ENCODE measurements at regions not wholly inside any gene's neighbourhood (a gene's known extent, or its start where the extent isn't known, plus 50 kb on each side); places are given as distances from the start of the nearest gene placed in this dataset.

DNA sequence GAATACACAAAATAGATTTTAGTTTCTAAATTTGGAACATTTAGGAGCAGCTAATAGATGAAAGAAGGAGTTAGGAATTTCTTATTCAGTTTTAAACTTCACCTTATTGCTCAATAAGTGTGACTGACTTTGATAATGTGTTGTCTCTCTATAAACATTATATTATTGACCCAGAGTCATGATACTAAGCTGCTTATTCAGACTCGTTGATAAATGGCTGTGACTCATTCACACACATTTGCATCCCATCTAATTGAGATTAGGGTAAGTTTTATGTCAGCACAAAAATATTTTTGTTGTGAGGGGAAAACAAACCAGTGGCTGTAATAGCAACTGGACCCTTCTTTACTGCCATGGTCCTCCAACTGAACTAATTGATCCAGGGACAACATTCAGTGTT lies 137.6 kb downstream of the GOLIM4 start:
- DNase-seq (no peak), FAIRE-seq (no peak)
- no peak overlapping the region for H3K27ac ChIP-seq (ENCODE audit: low read depth in 2 of 2, low read length in 2 of 2)
- no peak overlapping the region for H3K9ac ChIP-seq (ENCODE audit: low read length in 3 of 3)
- TF ChIP-seq, protein P1, sequence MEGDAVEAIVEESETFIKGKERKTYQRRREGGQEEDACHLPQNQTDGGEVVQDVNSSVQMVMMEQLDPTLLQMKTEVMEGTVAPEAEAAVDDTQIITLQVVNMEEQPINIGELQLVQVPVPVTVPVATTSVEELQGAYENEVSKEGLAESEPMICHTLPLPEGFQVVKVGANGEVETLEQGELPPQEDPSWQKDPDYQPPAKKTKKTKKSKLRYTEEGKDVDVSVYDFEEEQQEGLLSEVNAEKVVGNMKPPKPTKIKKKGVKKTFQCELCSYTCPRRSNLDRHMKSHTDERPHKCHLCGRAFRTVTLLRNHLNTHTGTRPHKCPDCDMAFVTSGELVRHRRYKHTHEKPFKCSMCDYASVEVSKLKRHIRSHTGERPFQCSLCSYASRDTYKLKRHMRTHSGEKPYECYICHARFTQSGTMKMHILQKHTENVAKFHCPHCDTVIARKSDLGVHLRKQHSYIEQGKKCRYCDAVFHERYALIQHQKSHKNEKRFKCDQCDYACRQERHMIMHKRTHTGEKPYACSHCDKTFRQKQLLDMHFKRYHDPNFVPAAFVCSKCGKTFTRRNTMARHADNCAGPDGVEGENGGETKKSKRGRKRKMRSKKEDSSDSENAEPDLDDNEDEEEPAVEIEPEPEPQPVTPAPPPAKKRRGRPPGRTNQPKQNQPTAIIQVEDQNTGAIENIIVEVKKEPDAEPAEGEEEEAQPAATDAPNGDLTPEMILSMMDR (IDR thresholded peaks at IDR 0.05; ENCODE audit: borderline replicate concordance, extremely low read depth, insufficient read depth), result no peak
- no peak overlapping the region for H3K4me3 ChIP-seq (ENCODE audit: low read length in 3 of 3)
- H3K27me3 ChIP-seq (ENCODE audit: control insufficient read depth, insufficient read depth, low read length), result no peaks in the 10 kb centered on the region
- H3K9me3 ChIP-seq (ENCODE audit: control insufficient read depth in 2 of 3, insufficient read depth in 1 of 3, low read length in 3 of 3), result no peaks in the 10 kb centered on the region
- intact Hi-C loops (cut with DNase I), result no loop called here
- no peaks in the 10 kb centered on the region for H3K36me3 ChIP-seq (ENCODE audit: control insufficient read depth in 2 of 3, insufficient read depth in 3 of 3, low read length in 3 of 3)
- no peaks in the 10 kb centered on the region for H3K4me1 ChIP-seq (ENCODE audit: control insufficient read depth in 2 of 3, insufficient read depth in 2 of 3, low read depth in 1 of 3, low read length in 3 of 3)

- Histone ChIP-seq H3K4me3 (ENCODE audit: low read length in 3 of 3) (no peak overlapping the region), H3K36me3 (ENCODE audit: control insufficient read depth in 2 of 3, insufficient read depth in 3 of 3, low read length in 3 of 3) (no peaks in the 10 kb centered on the region), H3K9ac (ENCODE audit: low read length in 3 of 3) (no peak overlapping the region), H3K4me1 (ENCODE audit: control insufficient read depth in 2 of 3, insufficient read depth in 2 of 3, low read depth in 1 of 3, low read length in 3 of 3) (no peaks in the 10 kb centered on the region), H3K27ac (ENCODE audit: low read depth in 2 of 2, low read length in 2 of 2) (no peak overlapping the region), H3K27me3 (ENCODE audit: control insufficient read depth, insufficient read depth, low read length) (no peaks in the 10 kb centered on the region), H3K9me3 (ENCODE audit: control insufficient read depth in 2 of 3, insufficient read depth in 1 of 3, low read length in 3 of 3) (no peaks in the 10 kb centered on the region)
- DNase-seq, result no peak
- FAIRE-seq, result no peak
- intact Hi-C loops (cut with DNase I), result no loop called here
- TF ChIP-seq, protein P1 (IDR thresholded peaks at IDR 0.05; ENCODE audit: borderline replicate concordance, extremely low read depth, insufficient read depth), result no peak
Measured at GRCh38 chr3:167952969-167953368, 142.8 kb downstream of the GOLIM4 start.

- Histone ChIP-seq H3K27ac (ENCODE audit: low read depth in 2 of 2, low read length in 2 of 2) (no peak overlapping the region), H3K4me1 (ENCODE audit: control insufficient read depth in 2 of 3, insufficient read depth in 2 of 3, low read depth in 1 of 3, low read length in 3 of 3) (no peaks in the 10 kb centered on the region), H3K36me3 (ENCODE audit: control insufficient read depth in 2 of 3, insufficient read depth in 3 of 3, low read length in 3 of 3) (no peaks in the 10 kb centered on the region), H3K4me3 (ENCODE audit: low read length in 3 of 3) (no peak overlapping the region), H3K9ac (ENCODE audit: low read length in 3 of 3) (no peak overlapping the region), H3K27me3 (ENCODE audit: control insufficient read depth, insufficient read depth, low read length) (no peaks in the 10 kb centered on the region), H3K9me3 (ENCODE audit: control insufficient read depth in 2 of 3, insufficient read depth in 1 of 3, low read length in 3 of 3) (no peaks in the 10 kb centered on the region)
- TF ChIP-seq, protein P1 (IDR thresholded peaks at IDR 0.05; ENCODE audit: borderline replicate concordance, extremely low read depth, insufficient read depth), result no peak
- no peak for FAIRE-seq
- intact Hi-C loops (cut with DNase I), result no loop called here
- no peak for DNase-seq
Measured at GRCh38 chr3:167950212-167950611, 145.5 kb downstream of the GOLIM4 start.

Measured in kidney (tissue), 13 donors.